IPS-18a (cell line): ENCODE measurements at regions not wholly inside any gene's neighbourhood (a gene's known extent, or its start where the extent isn't known, plus 50 kb on each side); places are given as distances from the start of the nearest gene placed in this dataset.

Source experiments
- H3K27ac ChIP-seq: one replicate; pipeline ENCODE4 v1.5.1; 2013; ENCODE audit warnings: low read length
- H3K27me3 ChIP-seq: one replicate; pipeline ENCODE4 v1.6.1; 2013; ENCODE audit warnings: mild to moderate bottlenecking, low read length; ENCODE audit not compliant: control insufficient read depth, insufficient read depth
- H3K36me3 ChIP-seq: one replicate; pipeline ENCODE4 v1.6.1; 2013; ENCODE audit warnings: low read depth, low read length; ENCODE audit not compliant: control insufficient read depth
- H3K4me1 ChIP-seq: one replicate; pipeline ENCODE4 v1.6.1; 2013; ENCODE audit warnings: low read depth, low read length; ENCODE audit not compliant: control insufficient read depth
- H3K4me3 ChIP-seq: one replicate; pipeline ENCODE4 v1.5.1; 2013; ENCODE audit warnings: low read length
- H3K9ac ChIP-seq: one replicate; pipeline ENCODE4 v1.6.1; 2013; ENCODE audit warnings: mild to moderate bottlenecking, low read length, moderate library complexity
- H3K9me3 ChIP-seq: one replicate; pipeline ENCODE4 v1.6.1; 2013; ENCODE audit warnings: low read depth, low read length; ENCODE audit not compliant: control insufficient read depth

- H3K4me1 ChIP-seq = peaks cover 4% of the 10 kb centered on the region
- no peak overlapping the region for H3K4me3 ChIP-seq
- no peaks in the 10 kb centered on the region for H3K9me3 ChIP-seq
- no peak overlapping the region for H3K27ac ChIP-seq
- no peak overlapping the region for H3K9ac ChIP-seq
- no peaks in the 10 kb centered on the region for H3K36me3 ChIP-seq
- peaks cover 36% of the 10 kb centered on the region for H3K27me3 ChIP-seq
Observed at GRCh38 chr7:153891990-153892389, 160.2 kb upstream of the DPP6 start.

GRCh38 chr7:153902862-153903261 is 149.3 kb upstream of the DPP6 start:
- H3K9me3 ChIP-seq = peaks cover 13% of the 10 kb centered on the region

GRCh38 chr7:153912211-153912610 is 140.0 kb upstream of the DPP6 start:
- H3K27me3 ChIP-seq = no peaks in the 10 kb centered on the region
- H3K4me1 ChIP-seq = no peaks in the 10 kb centered on the region
- H3K4me3 ChIP-seq = no peak overlapping the region
- H3K9me3 ChIP-seq = no peaks in the 10 kb centered on the region
- no peak overlapping the region for H3K9ac ChIP-seq
- no peak overlapping the region for H3K27ac ChIP-seq
- H3K36me3 ChIP-seq = no peaks in the 10 kb centered on the region

More at GRCh38 chr7:153902862-153903261, 149.3 kb upstream of the DPP6 start:
- H3K4me3 ChIP-seq = no peak overlapping the region
- H3K9ac ChIP-seq = no peak overlapping the region
- H3K36me3 ChIP-seq = no peaks in the 10 kb centered on the region
- no peaks in the 10 kb centered on the region for H3K27me3 ChIP-seq
- no peaks in the 10 kb centered on the region for H3K4me1 ChIP-seq
- H3K27ac ChIP-seq = no peak overlapping the region

GRCh38 chr7:153920126-153920525 is 132.1 kb upstream of the DPP6 start:
- no peaks in the 10 kb centered on the region for H3K9me3 ChIP-seq

GRCh38 chr7:153920897-153921296 is 131.3 kb upstream of the DPP6 start:
- H3K9me3 ChIP-seq = no peaks in the 10 kb centered on the region
- no peaks in the 10 kb centered on the region for H3K27me3 ChIP-seq
- H3K27ac ChIP-seq = no peak overlapping the region
- H3K36me3 ChIP-seq = no peaks in the 10 kb centered on the region
- no peak overlapping the region for H3K9ac ChIP-seq
- H3K4me1 ChIP-seq = no peaks in the 10 kb centered on the region
- no peak overlapping the region for H3K4me3 ChIP-seq

More at GRCh38 chr7:153920126-153920525, 132.1 kb upstream of the DPP6 start:
- H3K4me3 ChIP-seq = no peak overlapping the region
- no peaks in the 10 kb centered on the region for H3K36me3 ChIP-seq
- no peak overlapping the region for H3K9ac ChIP-seq
- H3K27ac ChIP-seq = no peak overlapping the region
- no peaks in the 10 kb centered on the region for H3K4me1 ChIP-seq
- H3K27me3 ChIP-seq = no peaks in the 10 kb centered on the region

- Histone ChIP-seq H3K27me3 (no peaks in the 10 kb centered on the region), H3K27ac (no peak overlapping the region), H3K9ac (no peak overlapping the region), H3K9me3 (no peaks in the 10 kb centered on the region), H3K4me3 (no peak overlapping the region), H3K4me1 (no peaks in the 10 kb centered on the region), H3K36me3 (no peaks in the 10 kb centered on the region)
Observed at GRCh38 chr7:153921408-153921807, 130.8 kb upstream of the DPP6 start.

- Histone ChIP-seq H3K9ac (no peak overlapping the region), H3K27me3 (no peaks in the 10 kb centered on the region), H3K4me3 (no peak overlapping the region), H3K27ac (no peak overlapping the region), H3K36me3 (no peaks in the 10 kb centered on the region), H3K4me1 (peaks cover 5% of the 10 kb centered on the region), H3K9me3 (no peaks in the 10 kb centered on the region)
Observed at GRCh38 chr7:153930696-153931095, 121.5 kb upstream of the DPP6 start.

- Histone ChIP-seq H3K4me3 (no peak overlapping the region), H3K36me3 (no peaks in the 10 kb centered on the region), H3K27ac (no peak overlapping the region), H3K9me3 (no peaks in the 10 kb centered on the region), H3K27me3 (no peaks in the 10 kb centered on the region), H3K9ac (no peak overlapping the region), H3K4me1 (peaks cover 5% of the 10 kb centered on the region)
Observed at GRCh38 chr7:153934048-153934447, 118.2 kb upstream of the DPP6 start.

- Histone ChIP-seq H3K9ac (no peak overlapping the region), H3K36me3 (no peaks in the 10 kb centered on the region), H3K4me1 (peaks cover 5% of the 10 kb centered on the region), H3K27ac (no peak overlapping the region), H3K4me3 (no peak overlapping the region), H3K27me3 (no peaks in the 10 kb centered on the region), H3K9me3 (no peaks in the 10 kb centered on the region)
Observed at GRCh38 chr7:153934629-153935028, 117.6 kb upstream of the DPP6 start.

- Histone ChIP-seq H3K36me3 (no peaks in the 10 kb centered on the region), H3K9ac (no peak overlapping the region), H3K4me1 (peaks cover 5% of the 10 kb centered on the region), H3K27me3 (no peaks in the 10 kb centered on the region), H3K4me3 (no peak overlapping the region), H3K27ac (no peak overlapping the region), H3K9me3 (no peaks in the 10 kb centered on the region)
Observed at GRCh38 chr7:153935095-153935494, 117.1 kb upstream of the DPP6 start.

- Histone ChIP-seq H3K4me1 (peaks cover 8% of the 10 kb centered on the region), H3K27me3 (no peaks in the 10 kb centered on the region), H3K9ac (no peak overlapping the region), H3K9me3 (no peaks in the 10 kb centered on the region), H3K27ac (no peak overlapping the region), H3K4me3 (no peak overlapping the region), H3K36me3 (no peaks in the 10 kb centered on the region)
Observed at GRCh38 chr7:153938451-153938850, 113.7 kb upstream of the DPP6 start.

- Histone ChIP-seq H3K27me3 (no peaks in the 10 kb centered on the region), H3K4me3 (no peak overlapping the region), H3K9me3 (no peaks in the 10 kb centered on the region), H3K36me3 (no peaks in the 10 kb centered on the region), H3K9ac (no peak overlapping the region), H3K4me1 (peaks cover 4% of the 10 kb centered on the region), H3K27ac (no peak overlapping the region)
Observed at GRCh38 chr7:153939177-153939576, 113.0 kb upstream of the DPP6 start.
